HCT116 (cell line): ENCODE measurements at regions not wholly inside any gene's neighbourhood (a gene's known extent, or its start where the extent isn't known, plus 50 kb on each side); places are given as distances from the start of the nearest gene placed in this dataset.

Experiments used
- ATAC-seq: fragments of 200-7000 bp; cut with Tn5 transposase; 2 replicates; pipeline ENCODE4 v1.9.1; 2020; ENCODE audit warnings: mild to moderate bottlenecking, moderate library complexity
- BruUV-seq: library from RNA; stranded (reverse); fragments of 400-500 nt; replicated peaks from 2 replicates; lab custom pipeline; 2021; lab: Mats Ljungman, UMichigan
- CTCF ChIA-PET: fragments of 300-600 bp; sonication (Branson Sonifier 250); formaldehyde crosslinking; loops from one replicate; lab custom pipeline; 2021; ENCODE audit warnings: antibody characterized with exemption; lab: Charles Lee
- POLR2A ChIA-PET: fragments of 300-600, 350-600 bp; sonication (Branson Sonifier 250); formaldehyde crosslinking; loops from one replicate; lab custom pipeline; 2021; ENCODE audit warnings: antibody characterized with exemption; lab: Charles Lee
- RAD21 ChIA-PET, 2 experiments: fragments of 300-600 bp; sonication (Branson Sonifier 250); formaldehyde crosslinking; loops; one replicate each; lab custom pipeline; 2023; ENCODE audit warnings: low total read pairs in 2 of 2; ENCODE audit not compliant: uncharacterized antibody in 2 of 2, unreplicated experiment in 2 of 2, low non-redundant PET in 1 of 2; lab: Charles Lee
- DNase-seq: peaks from one replicate; pipeline ENCODE4 v3.0.0-alpha.2; 2010; ENCODE audit warnings: low read depth, low spot score
- H2AFZ ChIP-seq: fragments of 200-600 bp; shearing (Covaris generic), sonication (generic); 2 replicates; pipeline ENCODE4 v1.6.1; 2017; ENCODE audit warnings: low read depth, mixed run types, mixed read lengths, antibody characterized with exemption, low read length; ENCODE audit not compliant: poor library complexity, severe bottlenecking
- H3K27ac ChIP-seq: 2 replicates; pipeline ENCODE4 v1.5.1; 2012; ENCODE audit warnings: low read depth, low read length
- H3K27me3 ChIP-seq: fragments of 200-600 bp; sonication (generic); 2 replicates; pipeline ENCODE4 v1.6.1; 2016; ENCODE audit warnings: mixed run types, low read length, mixed read lengths; ENCODE audit not compliant: insufficient read depth
- H3K36me3 ChIP-seq, 2 experiments: fragments of 200-500 bp in 1 of 2; fragments of 200-600 bp in 1 of 2; sonication (Bioruptor generic) in 1 of 2; sonication (generic) in 1 of 2; 2 replicates each; pipeline versions ENCODE4 v1.5.1 to v1.6.1; 2014 to 2016; ENCODE audit warnings: low read length in 2 of 2, inconsistent platforms in 1 of 2, mixed read lengths in 1 of 2, mixed run types in 1 of 2; ENCODE audit not compliant: insufficient read depth in 2 of 2, control insufficient read depth in 1 of 2
- H3K4me1 ChIP-seq, 2 experiments: fragments of 200-600 bp in 1 of 2; sonication (generic) in 1 of 2; 2 replicates each; pipeline versions ENCODE4 v1.5.1 to v1.6.1; 2012 to 2017; ENCODE audit warnings: low read length in 2 of 2, inconsistent platforms in 1 of 2, mild to moderate bottlenecking in 1 of 2, mixed read lengths in 1 of 2, mixed run types in 1 of 2, moderate library complexity in 1 of 2; ENCODE audit not compliant: insufficient read depth in 2 of 2, control insufficient read depth in 1 of 2
- H3K4me2 ChIP-seq: fragments of 200-600 bp; sonication (generic); 2 replicates; pipeline ENCODE4 v1.6.1; 2017; ENCODE audit warnings: mixed run types, low read length, mixed read lengths
- H3K4me3 ChIP-seq, 2 experiments: fragments of 200-600 bp in 1 of 2; sonication (generic) in 1 of 2; replicated peaks in 1 of 2; 2 replicates each; pipeline ENCODE4 v1.5.1; 2011 to 2016; ENCODE audit warnings: low read length in 2 of 2, control low read depth in 1 of 2, low read depth in 1 of 2, mild to moderate bottlenecking in 1 of 2, mixed read lengths in 1 of 2, mixed run types in 1 of 2
- H3K79me2 ChIP-seq: fragments of 200-600 bp; sonication (generic); 2 replicates; pipeline ENCODE4 v1.6.1; 2017; ENCODE audit warnings: mild to moderate bottlenecking, mixed run types, low read length, moderate library complexity, mixed read lengths; ENCODE audit not compliant: insufficient read depth
- H3K9ac ChIP-seq: fragments of 200-600 bp; sonication (generic); 2 replicates; pipeline ENCODE4 v1.6.1; 2016; ENCODE audit warnings: low read length, mixed read lengths
- H3K9me2 ChIP-seq: fragments of 200-600 bp; sonication (generic), shearing (Covaris generic); 2 replicates; pipeline ENCODE4 v1.6.1; 2017; ENCODE audit warnings: mixed run types, mild to moderate bottlenecking, moderate library complexity; ENCODE audit not compliant: insufficient read depth
- H3K9me3 ChIP-seq, 2 experiments: fragments of 200-500 bp in 1 of 2; fragments of 200-600 bp in 1 of 2; sonication (Bioruptor generic) in 1 of 2; sonication (generic) in 1 of 2; 2 replicates each; pipeline ENCODE4 v1.6.1; 2014 to 2017; ENCODE audit warnings: low read length in 2 of 2, mixed read lengths in 2 of 2, inconsistent platforms in 1 of 2, low read depth in 1 of 2, mild to moderate bottlenecking in 1 of 2, mixed run types in 1 of 2, moderate library complexity in 1 of 2; ENCODE audit not compliant: control insufficient read depth in 1 of 2, insufficient read depth in 1 of 2
- H4K20me1 ChIP-seq: fragments of 200-600 bp; sonication (generic), shearing (Covaris generic); 2 replicates; pipeline ENCODE4 v1.6.1; 2017; ENCODE audit warnings: mixed run types, mild to moderate bottlenecking, moderate library complexity; ENCODE audit not compliant: insufficient read depth
- CBX3 ChIP-seq: IDR thresholded peaks from 2 replicates; pipeline ENCODE4 v1.6.1; 2012; ENCODE audit warnings: low read depth
- ELF1 ChIP-seq: IDR thresholded peaks from 2 replicates; pipeline ENCODE4 v1.6.1; 2012; ENCODE audit warnings: low read depth, borderline replicate concordance
- JUND ChIP-seq: IDR thresholded peaks from 2 replicates; pipeline ENCODE4 v1.6.1; 2012
- RAD21 ChIP-seq: IDR thresholded peaks from 2 replicates; pipeline ENCODE4 v1.6.1; 2012; ENCODE audit warnings: low read depth, mild to moderate bottlenecking
- SIN3A ChIP-seq: IDR thresholded peaks from 2 replicates; pipeline ENCODE4 v1.6.1; 2012; ENCODE audit warnings: low read depth
- SP1 ChIP-seq: IDR thresholded peaks from 2 replicates; pipeline ENCODE4 v1.6.1; 2012; ENCODE audit warnings: low read depth
- TCF7L2 ChIP-seq: IDR thresholded peaks from 2 replicates; pipeline ENCODE4 v1.7.0; 2011; ENCODE audit warnings: borderline replicate concordance, inconsistent platforms; ENCODE audit not compliant: insufficient read depth, insufficient read length; ENCODE audit errors: extremely low read depth
- ZNF274 ChIP-seq: fragments of 200-500 bp; sonication (Bioruptor generic); IDR thresholded peaks from 2 replicates; pipeline ENCODE4 v1.6.1; 2014; ENCODE audit warnings: mild to moderate bottlenecking, low read depth, low read length, inconsistent platforms
- intact Hi-C: fragments of 100-400 bp; cut with micrococcal nuclease; formaldehyde crosslinking; loops from 2 replicates; pipeline ENCODE4 v1.10.0; 2022
- TF ChIP-seq, protein P1 (sequence below): IDR thresholded peaks from 2 replicates; pipeline ENCODE4 v1.6.1; 2012
- TF ChIP-seq, protein P2 (sequence below): IDR thresholded peaks from 2 replicates; pipeline ENCODE4 v1.6.1; 2011; ENCODE audit warnings: mild to moderate bottlenecking, low read length, moderate library complexity; ENCODE audit not compliant: insufficient replicate concordance; ENCODE audit errors: extremely low read depth

GRCh38 chr17:65447823-65448222 is 113.6 kb downstream of the AXIN2 start:
- Histone ChIP-seq H3K9me2 (no peaks in the 10 kb centered on the region), H3K4me2 (no peak overlapping the region), H3K27ac (no peak overlapping the region), H3K4me1 (no peaks in the 10 kb centered on the region), H3K9me3 (no peaks in the 10 kb centered on the region), H3K4me3 (no peak overlapping the region), H2AFZ (no peak overlapping the region), H3K27me3 (peaks cover under 1% of the 10 kb centered on the region; the same call in 1 of the 2 replicates), H3K36me3 (no peaks in the 10 kb centered on the region), H3K79me2 (no peaks in the 10 kb centered on the region), H4K20me1 (no peaks in the 10 kb centered on the region), H3K9ac (no peak overlapping the region)
- TF ChIP-seq SP1, result no peak
- no peak for TF ChIP-seq SIN3A
- TF ChIP-seq RAD21, result no peak
- TF ChIP-seq TCF7L2, result no peak
- TF ChIP-seq CBX3, result no peak
- no peak for TF ChIP-seq ELF1
- TF ChIP-seq, protein P1, sequence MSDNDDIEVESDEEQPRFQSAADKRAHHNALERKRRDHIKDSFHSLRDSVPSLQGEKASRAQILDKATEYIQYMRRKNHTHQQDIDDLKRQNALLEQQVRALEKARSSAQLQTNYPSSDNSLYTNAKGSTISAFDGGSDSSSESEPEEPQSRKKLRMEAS, result no peak
- no peak for TF ChIP-seq JUND
- TF ChIP-seq, protein P2, sequence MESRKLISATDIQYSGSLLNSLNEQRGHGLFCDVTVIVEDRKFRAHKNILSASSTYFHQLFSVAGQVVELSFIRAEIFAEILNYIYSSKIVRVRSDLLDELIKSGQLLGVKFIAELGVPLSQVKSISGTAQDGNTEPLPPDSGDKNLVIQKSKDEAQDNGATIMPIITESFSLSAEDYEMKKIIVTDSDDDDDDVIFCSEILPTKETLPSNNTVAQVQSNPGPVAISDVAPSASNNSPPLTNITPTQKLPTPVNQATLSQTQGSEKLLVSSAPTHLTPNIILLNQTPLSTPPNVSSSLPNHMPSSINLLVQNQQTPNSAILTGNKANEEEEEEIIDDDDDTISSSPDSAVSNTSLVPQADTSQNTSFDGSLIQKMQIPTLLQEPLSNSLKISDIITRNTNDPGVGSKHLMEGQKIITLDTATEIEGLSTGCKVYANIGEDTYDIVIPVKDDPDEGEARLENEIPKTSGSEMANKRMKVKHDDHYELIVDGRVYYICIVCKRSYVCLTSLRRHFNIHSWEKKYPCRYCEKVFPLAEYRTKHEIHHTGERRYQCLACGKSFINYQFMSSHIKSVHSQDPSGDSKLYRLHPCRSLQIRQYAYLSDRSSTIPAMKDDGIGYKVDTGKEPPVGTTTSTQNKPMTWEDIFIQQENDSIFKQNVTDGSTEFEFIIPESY, result no peak
- TF ChIP-seq ZNF274, result no peak
- no TSS peak for BruUV-seq
- DNase-seq (no peak), ATAC-seq (no peak)
- intact Hi-C loops, result no loop called here
- ChIA-PET POLR2A (no interaction called here), CTCF (no interaction called here), RAD21 (no interaction called here)
